ENCODE measurements at regions not wholly inside any gene's neighbourhood (a gene's known extent, or its start where the extent isn't known, plus 50 kb on each side); places are given as distances from the start of the nearest gene placed in this dataset.

DNA sequence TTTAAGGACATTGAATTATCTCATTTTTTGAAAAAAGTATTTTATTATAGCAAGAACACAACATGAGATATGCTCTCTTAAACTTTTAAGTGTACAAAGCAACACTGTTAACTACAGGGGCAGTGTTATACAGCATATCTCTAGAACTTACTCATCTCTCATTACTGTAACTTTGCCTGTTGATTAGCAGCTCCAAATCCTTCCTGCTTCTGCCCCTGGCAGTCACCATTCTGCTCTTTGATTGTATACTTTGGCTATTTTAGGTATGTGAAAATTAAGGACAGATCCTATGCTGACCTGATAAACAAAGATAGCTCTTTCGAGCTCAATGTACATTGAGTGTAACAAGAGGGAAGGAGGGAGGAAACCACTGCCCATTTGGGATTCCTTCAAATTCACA is 1349.8 kb upstream of the GJE1 start:
- no peak for DNase-seq
- Histone ChIP-seq H3K4me3 (no peak overlapping the region), H3K4me1 (replicated peaks; ENCODE audit: insufficient read depth) (no peaks in the 10 kb centered on the region), H3K27ac (no peak overlapping the region), H3F3A (ENCODE audit: insufficient read depth, low read depth) (no peaks in the 10 kb centered on the region), H3K9me3 (ENCODE audit: insufficient read depth, low read depth) (no peaks in the 10 kb centered on the region; the same call in 1 of the 2 replicates), H2AFZ (no peak overlapping the region), H4K20me1 (ENCODE audit: insufficient read depth) (no peaks in the 10 kb centered on the region), H3K79me2 (ENCODE audit: low read depth) (no peaks in the 10 kb centered on the region), H3K4me2 (no peak overlapping the region), H3K27me3 (ENCODE audit: insufficient read depth, low read depth) (no peaks in the 10 kb centered on the region), H3K9me2 (ENCODE audit: insufficient read depth) (no peaks in the 10 kb centered on the region; the same call in 1 of the 2 replicates), H3K36me3 (ENCODE audit: low read depth) (no peaks in the 10 kb centered on the region)
- no TSS peak for BruUV-seq (replicated peaks)
- TF ChIP-seq, protein P1, sequence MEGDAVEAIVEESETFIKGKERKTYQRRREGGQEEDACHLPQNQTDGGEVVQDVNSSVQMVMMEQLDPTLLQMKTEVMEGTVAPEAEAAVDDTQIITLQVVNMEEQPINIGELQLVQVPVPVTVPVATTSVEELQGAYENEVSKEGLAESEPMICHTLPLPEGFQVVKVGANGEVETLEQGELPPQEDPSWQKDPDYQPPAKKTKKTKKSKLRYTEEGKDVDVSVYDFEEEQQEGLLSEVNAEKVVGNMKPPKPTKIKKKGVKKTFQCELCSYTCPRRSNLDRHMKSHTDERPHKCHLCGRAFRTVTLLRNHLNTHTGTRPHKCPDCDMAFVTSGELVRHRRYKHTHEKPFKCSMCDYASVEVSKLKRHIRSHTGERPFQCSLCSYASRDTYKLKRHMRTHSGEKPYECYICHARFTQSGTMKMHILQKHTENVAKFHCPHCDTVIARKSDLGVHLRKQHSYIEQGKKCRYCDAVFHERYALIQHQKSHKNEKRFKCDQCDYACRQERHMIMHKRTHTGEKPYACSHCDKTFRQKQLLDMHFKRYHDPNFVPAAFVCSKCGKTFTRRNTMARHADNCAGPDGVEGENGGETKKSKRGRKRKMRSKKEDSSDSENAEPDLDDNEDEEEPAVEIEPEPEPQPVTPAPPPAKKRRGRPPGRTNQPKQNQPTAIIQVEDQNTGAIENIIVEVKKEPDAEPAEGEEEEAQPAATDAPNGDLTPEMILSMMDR (conservative IDR thresholded peaks at IDR 0.05) = no peak
- no peak for TF ChIP-seq EZH2 (IDR thresholded peaks at IDR 0.05; ENCODE audit: low read depth)
- intact Hi-C loops (cut with micrococcal nuclease; ENCODE audit: unreplicated experiment) = no loop called here
- ChIA-PET POLR2A (ENCODE audit: unreplicated experiment) (no interaction called here), CTCF (no interaction called here)

DNA sequence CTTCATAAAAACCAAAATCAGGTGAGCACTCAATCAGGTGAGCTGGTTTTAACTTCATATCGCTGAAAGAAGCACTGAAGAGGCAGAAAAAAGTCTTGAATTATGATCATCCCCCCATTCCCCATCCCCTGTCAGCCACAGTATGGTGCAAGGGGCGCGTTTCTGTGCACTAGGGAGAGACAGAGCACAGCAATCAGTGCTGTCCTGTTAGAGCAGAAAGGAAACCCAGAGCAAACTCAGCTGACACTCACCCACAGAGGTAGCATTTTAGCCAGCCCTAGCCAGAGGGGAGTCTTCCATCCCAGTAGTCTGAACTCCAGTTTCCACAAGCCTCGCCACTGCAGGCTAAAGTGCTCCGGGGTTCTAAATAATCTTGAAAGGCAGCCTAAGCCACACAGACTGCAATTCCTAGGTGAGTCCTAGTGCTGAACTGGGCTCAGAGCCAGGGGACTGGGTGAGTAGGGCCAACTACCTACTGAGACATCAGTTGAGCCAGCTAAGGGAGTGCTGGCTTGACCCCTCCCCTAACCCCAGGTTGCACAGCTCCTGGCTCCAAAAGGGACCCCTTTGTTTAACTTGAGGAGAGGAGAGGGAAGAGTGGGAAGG is 1352.6 kb upstream of the GJE1 start:
- no peaks in the 10 kb centered on the region for H3F3A ChIP-seq (ENCODE audit: insufficient read depth, low read depth)
- no peak for DNase-seq
- H3K9me3 ChIP-seq (ENCODE audit: insufficient read depth, low read depth) = no peaks in the 10 kb centered on the region; the same call in 1 of the 2 replicates
- H2AFZ ChIP-seq = no peak overlapping the region
- ChIA-PET CTCF (no interaction called here), POLR2A (ENCODE audit: unreplicated experiment) (no interaction called here)
- H4K20me1 ChIP-seq (ENCODE audit: insufficient read depth) = no peaks in the 10 kb centered on the region
- no TSS peak for BruUV-seq (replicated peaks)
- no peak for TF ChIP-seq EZH2 (IDR thresholded peaks at IDR 0.05; ENCODE audit: low read depth)
- TF ChIP-seq, protein P1 (conservative IDR thresholded peaks at IDR 0.05) = no peak
- no peaks in the 10 kb centered on the region for H3K79me2 ChIP-seq (ENCODE audit: low read depth)
- H3K4me1 ChIP-seq (replicated peaks; ENCODE audit: insufficient read depth) = no peaks in the 10 kb centered on the region
- no peaks in the 10 kb centered on the region; the same call in 1 of the 2 replicates for H3K9me2 ChIP-seq (ENCODE audit: insufficient read depth)
- intact Hi-C loops (cut with micrococcal nuclease; ENCODE audit: unreplicated experiment) = no loop called here
- H3K27me3 ChIP-seq (ENCODE audit: insufficient read depth, low read depth) = no peaks in the 10 kb centered on the region
- H3K4me2 ChIP-seq = no peak overlapping the region
- H3K4me3 ChIP-seq = no peak overlapping the region
- H3K27ac ChIP-seq = no peak overlapping the region
- H3K36me3 ChIP-seq (ENCODE audit: low read depth) = no peaks in the 10 kb centered on the region

DNA sequence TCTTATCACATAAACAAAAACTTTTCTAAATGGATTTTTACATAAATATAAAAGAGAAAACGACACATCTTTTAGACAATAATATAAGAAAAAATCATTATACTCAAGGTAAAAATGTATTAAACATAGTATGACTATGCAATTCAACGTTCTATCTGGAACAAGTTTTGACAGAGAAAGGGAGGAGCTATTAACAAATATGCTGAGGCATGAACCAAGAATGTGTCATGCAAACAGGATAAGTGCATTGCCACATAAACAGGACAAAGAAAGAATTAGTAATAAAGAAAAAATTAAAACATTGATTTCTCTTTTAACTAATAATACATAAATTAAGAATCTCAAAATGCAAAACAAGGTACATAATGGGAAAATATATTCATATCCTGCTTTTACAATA is 1353.4 kb upstream of the GJE1 start:
- no peaks in the 10 kb centered on the region for H3K27me3 ChIP-seq (ENCODE audit: insufficient read depth, low read depth)
- BruUV-seq (replicated peaks) = no TSS peak
- POLR2A ChIA-PET (ENCODE audit: unreplicated experiment) = no interaction called here
- H3K79me2 ChIP-seq (ENCODE audit: low read depth) = no peaks in the 10 kb centered on the region
- intact Hi-C loops (cut with micrococcal nuclease; ENCODE audit: unreplicated experiment) = no loop called here
- no peak overlapping the region for H3K27ac ChIP-seq
- no peaks in the 10 kb centered on the region for H3K36me3 ChIP-seq (ENCODE audit: low read depth)
- H3K4me3 ChIP-seq = no peak overlapping the region
- CTCF ChIA-PET = no interaction called here
- no peaks in the 10 kb centered on the region for H4K20me1 ChIP-seq (ENCODE audit: insufficient read depth)
- DNase-seq = no peak
- no peaks in the 10 kb centered on the region for H3F3A ChIP-seq (ENCODE audit: insufficient read depth, low read depth)
- H3K4me1 ChIP-seq (replicated peaks; ENCODE audit: insufficient read depth) = peaks cover 3% of the 10 kb centered on the region; the same call in 1 of the 2 replicates
- H3K4me2 ChIP-seq = no peak overlapping the region
- H3K9me3 ChIP-seq (ENCODE audit: insufficient read depth, low read depth) = no peaks in the 10 kb centered on the region; the same call in 1 of the 2 replicates
- no peak overlapping the region for H2AFZ ChIP-seq
- TF ChIP-seq, protein P1 (conservative IDR thresholded peaks at IDR 0.05) = no peak
- no peak for TF ChIP-seq EZH2 (IDR thresholded peaks at IDR 0.05; ENCODE audit: low read depth)
- H3K9me2 ChIP-seq (ENCODE audit: insufficient read depth) = no peaks in the 10 kb centered on the region; the same call in 1 of the 2 replicates

Measured in PC-9 (cell line).